Activated B cell treated with CpG ODN at 0.5 μM for 24 hours (primary cell): ENCODE measurements at regions not wholly inside any gene's neighbourhood (a gene's known extent, or its start where the extent isn't known, plus 50 kb on each side); places are given as distances from the start of the nearest gene placed in this dataset.

Experiments
- ATAC-seq: fragments of 200-7000 bp; cut with Tn5 transposase; one replicate; pipeline ENCODE4 v1.10.0; 2021; ENCODE audit warnings: low read depth, mild to moderate bottlenecking, moderate library complexity
- CTCF ChIA-PET: fragments of 350-600 bp; sonication (Branson Sonifier 250); formaldehyde crosslinking; loops from one replicate; lab custom pipeline; 2021; ENCODE audit warnings: antibody characterized with exemption; lab: Charles Lee
- POLR2A ChIA-PET: fragments of 350-600 bp; sonication (Branson Sonifier 250); formaldehyde crosslinking; loops from one replicate; lab custom pipeline; 2021; ENCODE audit warnings: antibody characterized with exemption; lab: Charles Lee
- DNase-seq: peaks from one replicate; pipeline ENCODE4 v3.0.0; 2022
- H3K27ac Mint-ChIP-seq: one replicate; pipeline ENCODE4 v1.8.0; 2020; ENCODE audit warnings: mixed read lengths
- H3K27me3 Mint-ChIP-seq: one replicate; pipeline ENCODE4 v1.8.0; 2021; ENCODE audit warnings: mixed read lengths
- H3K36me3 Mint-ChIP-seq: one replicate; pipeline ENCODE4 v1.8.0; 2021; ENCODE audit warnings: low read depth, mixed read lengths
- H3K4me1 Mint-ChIP-seq: one replicate; pipeline ENCODE4 v1.8.0; 2021; ENCODE audit warnings: mixed read lengths
- H3K4me3 Mint-ChIP-seq: one replicate; pipeline ENCODE4 v1.8.0; 2020; ENCODE audit warnings: mild to moderate bottlenecking, mixed read lengths
- H3K9me3 Mint-ChIP-seq: one replicate; pipeline ENCODE4 v1.8.0; 2020; ENCODE audit warnings: mixed read lengths
- CTCF ChIP-seq: fragments of 200-600 bp; IDR thresholded peaks from one replicate; pipeline ENCODE4 v1.8.0; 2022; ENCODE audit warnings: antibody characterized with exemption, mild to moderate bottlenecking
- intact Hi-C: fragments of 100-400 bp; cut with micrococcal nuclease; formaldehyde crosslinking; loops from one replicate; pipeline ENCODE4 v1.15.1; 2024

GRCh38 chr4:26268246-26268645 lies 52.6 kb upstream of the RBPJ start:
- H3K4me3 Mint-ChIP-seq, result no peak overlapping the region
- no peak for DNase-seq
- ChIA-PET CTCF (no interaction called here), POLR2A (no interaction called here)
- no peak for TF ChIP-seq CTCF
- no peaks in the 10 kb centered on the region for H3K36me3 Mint-ChIP-seq
- H3K27ac Mint-ChIP-seq, result no peak overlapping the region
- H3K4me1 Mint-ChIP-seq, result no peaks in the 10 kb centered on the region
- ATAC-seq, result no peak
- H3K27me3 Mint-ChIP-seq, result no peaks in the 10 kb centered on the region
- no peaks in the 10 kb centered on the region for H3K9me3 Mint-ChIP-seq
- intact Hi-C loops, result no loop called here

GRCh38 chr4:26269038-26269437 lies 51.8 kb upstream of the RBPJ start:
- ChIA-PET POLR2A (no interaction called here), CTCF (no interaction called here)
- ATAC-seq, result no peak
- H3K27ac Mint-ChIP-seq, result no peak overlapping the region
- intact Hi-C loops, result no loop called here
- no peaks in the 10 kb centered on the region for H3K4me1 Mint-ChIP-seq
- TF ChIP-seq CTCF, result no peak
- no peak overlapping the region for H3K4me3 Mint-ChIP-seq
- DNase-seq, result no peak
- no peaks in the 10 kb centered on the region for H3K36me3 Mint-ChIP-seq
- peaks cover 4% of the 10 kb centered on the region for H3K27me3 Mint-ChIP-seq
- no peaks in the 10 kb centered on the region for H3K9me3 Mint-ChIP-seq
